PC-3 (cell line): ENCODE measurements at regions not wholly inside any gene's neighbourhood (a gene's known extent, or its start where the extent isn't known, plus 50 kb on each side); places are given as distances from the start of the nearest gene placed in this dataset.

Experiments used
- CTCF ChIP-seq: fragments of 300-600 bp; sonication (generic); conservative IDR thresholded peaks from 2 replicates; pipeline ENCODE4 v1.5.1; 2017; ENCODE audit warnings: antibody characterized with exemption, low read depth, mild to moderate bottlenecking, low read length
- EZH2 ChIP-seq: fragments of 300-600 bp; sonication (generic); IDR thresholded peaks from one replicate; pipeline ENCODE4 v1.6.1; 2017; ENCODE audit warnings: antibody characterized with exemption, mild to moderate bottlenecking, low read length; ENCODE audit not compliant: unreplicated experiment
- EZH2phosphoT487 ChIP-seq: fragments of 300-600 bp; sonication (generic); IDR thresholded peaks from 2 replicates; pipeline ENCODE4 v1.6.1; 2018; ENCODE audit warnings: mild to moderate bottlenecking, antibody characterized with exemption, low read length, borderline replicate concordance

- TF ChIP-seq CTCF (no peak), EZH2phosphoT487 (no peak), EZH2 (no peak)
Measured at GRCh38 chr7:42570944-42571343, 333.9 kb upstream of the GLI3 start.
